GM18519 (cell line): ENCODE measurements at regions not wholly inside any gene's neighbourhood (a gene's known extent, or its start where the extent isn't known, plus 50 kb on each side); places are given as distances from the start of the nearest gene placed in this dataset.
A peak's percentile ranks its signal among the peaks of the same experiment; 100 is the strongest.

Source experiments
- ATAC-seq: cut with Tn5 transposase; IDR thresholded peaks from one replicate; pipeline ENCODE4 v1.9.1; 2021; ENCODE audit warnings: mild to moderate bottlenecking, moderate library complexity; ENCODE audit not compliant: unreplicated experiment, low FRiP score

DNA sequence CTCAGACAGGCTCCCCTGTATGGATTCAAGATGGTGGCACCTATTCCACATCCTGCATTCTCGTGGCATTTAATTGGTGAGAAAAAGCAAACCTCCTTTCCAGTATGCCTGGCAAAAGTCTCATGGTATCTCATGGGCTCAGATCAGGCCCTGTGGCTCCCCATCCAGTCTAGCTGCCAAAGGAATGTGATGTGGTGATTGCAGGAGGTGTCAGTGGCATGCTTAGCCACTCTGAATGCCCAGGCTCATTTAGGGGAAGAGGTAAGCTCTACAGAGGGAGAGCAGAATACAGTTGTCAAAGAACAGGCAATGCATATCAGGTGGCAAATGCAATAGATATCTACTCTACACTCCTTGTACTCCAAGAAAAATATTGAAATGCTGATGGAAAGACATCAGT, 146.7 kb downstream of the SPATA19 start:
- no peak for ATAC-seq

DNA sequence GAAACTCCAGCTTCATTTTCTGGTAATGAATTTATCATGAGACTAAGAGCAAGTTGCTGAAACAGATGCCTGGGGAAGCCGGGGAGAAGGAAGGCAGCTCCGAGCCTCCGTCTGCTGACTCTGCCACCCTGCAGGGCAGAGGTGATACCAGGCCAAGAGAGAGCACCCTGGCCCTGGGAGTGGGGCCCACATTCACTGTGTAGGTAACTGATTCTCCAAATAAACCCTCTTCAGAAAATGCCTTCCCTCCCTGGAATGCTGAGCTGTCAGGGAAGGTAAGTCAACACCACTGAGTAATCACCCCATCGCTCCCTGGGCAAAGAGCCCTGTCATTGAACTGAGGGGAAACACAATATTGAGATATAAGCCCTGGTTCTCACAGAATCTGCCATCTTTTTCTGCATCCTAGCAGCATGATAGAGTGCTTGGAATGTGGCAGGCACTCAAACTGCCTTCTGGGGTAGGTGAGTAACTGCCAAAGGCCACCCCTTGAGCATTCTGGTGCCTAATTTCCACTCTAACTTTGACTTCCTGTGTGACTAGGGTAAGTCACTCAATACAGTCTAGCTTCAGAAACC, 147.6 kb downstream of the SPATA19 start:
- no peak for ATAC-seq

- no peak for ATAC-seq
These were observed 148.2 kb downstream of the SPATA19 start for GRCh38 chr11:133697161-133697560.

DNA sequence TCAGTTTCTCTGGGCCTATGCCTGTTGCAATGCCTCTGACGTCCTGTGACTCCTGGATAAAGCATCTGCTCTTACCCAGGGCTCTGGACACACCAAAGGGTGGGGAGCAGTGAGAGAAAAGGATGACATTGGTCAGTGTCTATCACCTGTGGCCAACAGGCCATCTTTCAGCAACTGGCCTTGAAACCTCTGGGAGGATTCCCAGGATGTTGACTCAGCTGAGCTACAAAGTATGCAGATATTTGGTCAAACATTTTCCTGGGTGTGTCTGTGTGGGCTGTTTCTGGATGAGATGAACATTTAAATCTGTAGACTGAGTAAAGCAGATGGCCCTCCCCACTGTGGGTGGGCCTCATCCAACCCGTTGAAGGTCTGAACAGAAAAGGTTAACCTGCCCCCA, 149.9 kb downstream of the SPATA19 start:
- no peak for ATAC-seq

GRCh38 chr11:133694701-133695100, 150.6 kb downstream of the SPATA19 start:
- ATAC-seq, result no peak

DNA sequence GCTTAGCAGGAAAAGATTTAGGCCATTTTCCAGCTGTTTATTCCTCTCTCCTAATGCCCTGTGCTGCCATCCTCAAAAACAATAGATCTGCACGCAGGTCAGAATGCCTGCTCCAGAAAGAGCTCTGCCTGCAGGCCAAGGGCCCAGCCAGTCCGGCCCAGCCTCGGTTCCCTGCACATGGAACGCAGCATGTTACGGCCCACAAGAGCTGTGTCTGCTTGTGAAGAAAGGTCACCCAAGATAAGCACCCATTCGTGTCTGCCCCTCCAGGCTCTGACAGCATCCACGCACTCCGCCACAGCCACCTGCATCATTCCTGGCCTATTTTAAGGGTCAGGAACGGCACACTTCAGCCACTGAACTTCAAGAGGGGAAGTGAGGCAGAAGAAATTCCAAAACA, 152.2 kb downstream of the SPATA19 start:
- ATAC-seq, result no peak

DNA sequence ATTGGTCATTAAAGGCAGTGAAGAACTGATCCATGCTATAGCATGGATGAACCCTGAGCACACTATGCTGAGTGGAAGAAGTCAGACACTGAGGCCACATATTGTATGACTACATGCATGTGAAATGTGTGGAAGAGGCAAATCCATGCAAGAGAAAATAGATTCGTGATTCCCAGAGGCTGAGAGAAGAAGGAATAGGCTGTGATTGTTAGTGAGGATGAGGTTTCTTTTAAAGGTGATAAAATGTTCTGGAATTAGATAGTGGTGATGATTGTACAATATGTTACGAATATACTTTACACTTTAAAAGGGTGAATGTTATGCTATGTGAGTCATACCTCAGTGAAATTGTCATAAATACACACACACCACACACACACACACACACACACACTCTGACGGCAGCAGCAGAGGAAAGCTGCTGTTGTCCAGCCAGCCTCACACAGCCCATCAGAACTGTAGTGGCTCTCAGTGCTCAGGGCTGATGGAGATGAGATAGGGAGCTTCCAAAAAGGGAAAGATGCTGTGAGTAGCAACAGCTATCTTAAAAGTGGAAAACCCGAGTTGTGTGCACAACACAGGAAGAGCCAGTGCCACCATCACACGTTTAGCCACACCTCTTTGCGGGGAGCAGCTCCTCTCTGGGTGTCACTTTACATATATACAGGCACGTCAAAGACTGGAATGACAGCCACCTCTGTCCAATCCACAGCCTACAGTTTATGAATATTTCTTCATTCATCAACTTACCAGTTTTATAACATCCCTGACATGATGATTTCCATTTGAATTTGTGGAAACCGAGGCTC, 153.0 kb downstream of the SPATA19 start:
- no peak for ATAC-seq

DNA sequence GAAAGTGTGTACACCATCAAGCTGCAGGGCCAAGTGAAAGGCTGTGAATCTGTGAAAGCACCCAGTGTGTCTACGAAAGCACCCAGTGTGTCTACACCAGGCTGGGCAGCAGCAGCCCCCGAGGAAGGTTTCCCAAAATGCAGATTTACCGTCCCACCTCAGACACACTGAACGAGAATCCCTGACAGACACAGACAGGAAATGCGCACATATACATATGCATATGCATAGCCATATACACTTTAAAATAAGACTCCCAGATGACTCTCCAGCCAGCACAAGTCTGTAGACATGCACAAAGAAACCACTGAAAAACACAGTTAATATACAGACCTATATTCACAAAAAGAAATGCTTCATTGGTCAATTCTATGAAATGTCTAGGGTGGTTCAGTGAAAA, 155.5 kb upstream of the OPCML start:
- no peak for ATAC-seq

GRCh38 chr11:133681901-133682300, 149.6 kb upstream of the OPCML start:
- ATAC-seq, result no peak

GRCh38 chr11:133679896-133680295, 147.6 kb upstream of the OPCML start:
- ATAC-seq, result no peak

- no peak for ATAC-seq
These were observed 145.9 kb upstream of the OPCML start for GRCh38 chr11:133678191-133678590.

GRCh38 chr11:133677387-133677786, 145.1 kb upstream of the OPCML start:
- ATAC-seq, result no peak

- no peak for ATAC-seq
These were observed 144.0 kb upstream of the OPCML start for GRCh38 chr11:133676265-133676664.

DNA sequence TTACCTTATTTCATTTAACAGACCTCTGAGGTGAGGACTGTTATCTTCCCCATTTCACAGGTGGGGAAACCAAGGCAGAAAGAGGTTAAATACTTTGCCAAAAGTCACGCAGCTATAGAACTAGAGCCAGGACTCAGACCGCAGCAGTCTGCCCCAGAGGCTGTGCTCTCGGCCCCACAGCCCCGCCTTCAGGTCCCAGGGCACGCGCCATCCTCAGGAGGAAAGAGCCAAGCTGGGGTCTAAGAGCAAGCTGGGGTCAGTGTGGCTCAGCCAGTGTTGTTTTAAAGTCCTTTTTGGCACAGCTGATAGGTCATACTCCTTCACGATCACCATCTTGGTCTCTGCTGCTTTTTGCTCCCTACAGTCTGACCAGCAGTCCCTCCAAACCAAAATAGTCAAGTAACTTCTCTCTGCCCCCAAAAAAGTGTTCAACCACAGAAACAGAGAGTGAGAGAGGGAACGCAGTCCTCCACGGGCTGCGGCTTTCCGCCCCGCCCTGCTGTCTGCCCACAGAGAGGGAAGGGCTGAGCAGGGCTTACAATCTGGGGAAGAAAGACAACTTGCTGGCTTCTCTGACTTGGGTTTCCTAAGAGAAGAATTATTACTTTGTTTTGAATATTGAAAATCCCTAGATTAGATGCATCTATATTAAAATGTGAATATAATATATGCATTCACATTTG, 137.2 kb upstream of the OPCML start:
- no peak for ATAC-seq

DNA sequence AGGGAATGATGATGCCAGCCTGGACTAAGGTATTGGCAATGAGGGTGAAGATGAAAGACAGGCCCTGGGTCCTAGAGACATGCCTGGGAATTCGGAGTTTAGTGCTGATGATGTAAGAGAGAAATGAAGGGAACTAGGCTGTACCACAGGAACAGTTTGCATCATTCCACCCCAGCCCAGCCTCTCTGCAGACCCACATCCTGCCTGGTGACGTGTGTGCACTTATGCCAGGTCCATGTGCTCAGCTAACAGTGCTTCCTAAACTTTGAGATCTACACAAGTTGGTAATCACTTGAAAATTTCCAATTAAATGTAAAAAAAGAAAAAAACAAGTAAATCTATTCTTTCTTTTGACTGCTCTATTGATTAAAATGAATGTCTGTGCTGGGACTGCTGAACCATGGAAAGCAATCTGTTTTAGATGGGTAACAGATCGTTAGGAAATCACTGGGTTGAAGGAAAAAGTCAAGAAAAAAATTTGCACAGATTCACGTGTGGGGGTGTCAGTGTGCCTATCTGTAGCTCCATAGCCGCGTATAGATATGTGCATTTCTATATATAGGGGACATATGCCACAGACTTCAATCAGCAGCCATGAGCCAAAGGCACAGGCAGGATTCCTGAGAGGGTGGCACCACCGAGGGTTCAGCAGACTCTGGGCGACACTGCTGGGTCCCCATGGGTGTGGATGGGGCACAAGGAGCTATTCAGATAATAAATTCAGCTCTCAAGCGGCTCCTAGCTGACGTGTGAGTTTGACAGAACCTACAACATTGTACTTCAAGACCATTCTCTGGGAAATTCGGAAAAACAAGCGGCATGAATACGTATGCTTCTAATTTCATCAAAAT, 131.1 kb upstream of the OPCML start:
- no peak for ATAC-seq

- no peak for ATAC-seq
These were observed 129.5 kb upstream of the OPCML start for GRCh38 chr11:133661846-133662245.

- no peak for ATAC-seq
These were observed 127.9 kb upstream of the OPCML start for GRCh38 chr11:133660202-133660568.

DNA sequence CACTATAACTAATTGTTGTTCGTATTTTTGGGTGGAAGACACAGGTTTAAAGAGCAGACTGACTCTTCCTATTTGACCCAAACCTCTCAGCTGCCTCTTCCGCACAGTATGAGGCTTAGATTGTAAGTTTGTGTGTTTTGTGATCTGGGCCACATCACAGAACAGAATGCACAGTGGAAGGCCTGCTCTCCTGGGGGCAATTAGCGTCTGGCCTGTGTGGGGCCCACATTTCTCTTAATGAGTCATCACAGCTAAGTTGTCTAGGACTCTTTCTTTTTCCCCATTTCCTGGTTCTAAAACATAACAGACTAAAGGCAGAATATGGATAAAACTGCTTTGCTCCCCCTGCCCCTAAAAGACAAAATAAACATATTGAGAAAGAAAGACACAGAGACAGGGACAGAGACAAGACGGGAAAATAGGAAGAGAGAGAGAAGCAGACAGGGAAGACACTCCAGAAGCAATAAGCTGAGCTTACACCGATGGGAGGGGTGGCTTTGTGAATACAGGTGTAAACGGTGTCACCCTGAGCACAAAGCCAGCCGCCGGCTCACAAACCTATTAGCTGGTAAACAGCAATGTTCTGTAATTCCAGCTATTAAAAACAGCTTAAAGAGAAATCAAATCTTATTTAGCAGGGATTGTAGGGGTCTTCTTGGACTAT, 127.4 kb upstream of the OPCML start:
- ATAC-seq, result peak; percentile 74

GRCh38 chr11:133657054-133657453, 124.8 kb upstream of the OPCML start:
- no peak for ATAC-seq

DNA sequence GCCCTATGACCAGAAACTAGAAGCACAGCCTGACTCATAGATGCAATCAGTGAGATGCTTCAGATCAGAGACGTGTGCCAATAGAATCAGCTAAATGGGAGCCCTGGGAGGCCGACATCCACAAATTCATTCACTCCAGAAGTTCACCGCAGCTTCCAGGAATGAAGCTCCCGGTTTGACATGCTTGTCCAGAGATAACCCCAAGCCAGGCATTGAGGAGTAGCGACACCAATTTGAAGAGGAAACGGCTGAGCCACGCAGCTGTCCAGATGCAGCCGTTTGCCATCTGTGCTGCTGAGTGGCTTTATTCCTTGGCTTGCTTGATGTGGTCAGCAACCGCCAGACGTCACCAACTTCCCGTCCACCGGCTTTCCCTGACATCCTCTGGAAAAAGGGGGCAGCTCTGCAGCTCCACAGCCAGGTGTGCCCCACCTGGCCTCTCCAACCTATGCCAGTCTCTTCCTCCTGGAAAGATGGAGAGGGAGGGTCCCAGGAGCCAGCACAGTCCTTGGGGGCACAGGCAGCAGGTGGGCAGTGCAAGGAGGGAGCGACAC, 123.9 kb upstream of the OPCML start:
- no peak for ATAC-seq
